Central memory CD8-positive, alpha-beta T cell (primary cell): ENCODE measurements at regions not wholly inside any gene's neighbourhood (a gene's known extent, or its start where the extent isn't known, plus 50 kb on each side); places are given as distances from the start of the nearest gene placed in this dataset.
"Not testable (repeated sequence)": the region's sequence is repeated elsewhere in the genome, so short reads cannot be mapped to it uniquely, and the experiment has no call there.

Experiments used
- ATAC-seq: fragments of 150-1000 bp; cut with Tn5 transposase; replicated peaks from 2 replicates; pipeline ENCODE4 v1.10.0; 2022; ENCODE audit warnings: mild to moderate bottlenecking, moderate FRiP score, moderate number of reproducible peaks; ENCODE audit not compliant: poor library complexity, severe bottlenecking; ENCODE audit errors: extremely low read depth
- DNase-seq, 2 donors: peaks; one replicate each; pipeline ENCODE4 v3.0.0; 2021; ENCODE audit warnings: low spot score in 2 of 2
- H3K27ac Mint-ChIP-seq: one replicate; pipeline ENCODE4 v1.8.0; 2022; ENCODE audit warnings: low read depth, mild to moderate bottlenecking, moderate library complexity, mixed read lengths
- H3K27me3 Mint-ChIP-seq: one replicate; pipeline ENCODE4 v1.8.0; 2022; ENCODE audit warnings: mixed read lengths
- H3K36me3 Mint-ChIP-seq: one replicate; pipeline ENCODE4 v1.8.0; 2022; ENCODE audit warnings: mild to moderate bottlenecking, moderate library complexity, mixed read lengths; ENCODE audit not compliant: insufficient read depth
- H3K4me1 Mint-ChIP-seq: one replicate; pipeline ENCODE4 v1.8.0; 2022; ENCODE audit warnings: mixed read lengths
- H3K4me3 Mint-ChIP-seq: one replicate; pipeline ENCODE4 v1.8.0; 2022; ENCODE audit warnings: mild to moderate bottlenecking, moderate library complexity, mixed read lengths
- H3K9me3 Mint-ChIP-seq: one replicate; pipeline ENCODE4 v1.8.0; 2022; ENCODE audit warnings: mixed read lengths

GRCh38 chr18:79587779-79588635, 91.6 kb upstream of the CTDP1 start:
- no peak overlapping the region for H3K27ac Mint-ChIP-seq
- H3K27me3 Mint-ChIP-seq: peaks cover 28% of the 10 kb centered on the region

GRCh38 chr18:79588636-79589481, 90.7 kb upstream of the CTDP1 start:
- Mint-ChIP-seq H3K27ac (no peak overlapping the region), H3K4me1 (no peaks in the 10 kb centered on the region), H3K36me3 (no peaks in the 10 kb centered on the region), H3K9me3 (no peaks in the 10 kb centered on the region), H3K4me3 (no peak overlapping the region), H3K27me3 (peaks cover 37% of the 10 kb centered on the region)
- ATAC-seq (no peak), DNase-seq (no peak)

More at GRCh38 chr18:79587779-79588635, 91.6 kb upstream of the CTDP1 start:
- DNase-seq (no peak), ATAC-seq (no peak)
- Mint-ChIP-seq H3K9me3 (no peaks in the 10 kb centered on the region), H3K4me3 (no peak overlapping the region), H3K36me3 (no peaks in the 10 kb centered on the region), H3K4me1 (no peaks in the 10 kb centered on the region)

DNA sequence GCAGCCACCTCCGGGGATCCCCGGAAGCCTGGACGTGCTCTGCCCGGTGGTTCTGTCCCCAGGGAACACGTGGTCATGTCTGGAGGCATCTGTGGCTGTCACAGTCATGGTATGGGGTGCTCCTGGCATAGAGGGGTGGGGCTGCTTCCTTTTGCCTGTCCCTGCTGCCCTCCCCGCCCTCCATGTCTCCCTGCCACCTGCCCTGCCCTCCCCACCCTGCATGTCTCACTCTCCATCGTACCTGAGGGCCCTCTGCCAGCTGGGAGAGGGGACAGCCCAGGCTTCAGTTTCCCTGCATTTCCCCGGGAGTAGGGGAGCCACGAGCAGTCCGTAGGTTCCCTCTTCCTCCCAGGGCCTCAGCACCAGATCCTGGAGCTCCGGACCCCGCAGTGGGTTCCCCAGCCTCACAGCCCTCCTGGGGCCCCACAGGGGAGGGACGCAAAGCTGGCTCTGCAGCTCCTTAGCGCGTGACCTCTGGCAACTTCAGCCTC, 90.0 kb upstream of the CTDP1 start:
- ATAC-seq (no peak), DNase-seq (no peak)
- Mint-ChIP-seq H3K4me3 (no peak overlapping the region), H3K4me1 (no peaks in the 10 kb centered on the region), H3K27me3 (peaks cover 45% of the 10 kb centered on the region), H3K36me3 (no peaks in the 10 kb centered on the region), H3K27ac (no peak overlapping the region), H3K9me3 (no peaks in the 10 kb centered on the region)

DNA sequence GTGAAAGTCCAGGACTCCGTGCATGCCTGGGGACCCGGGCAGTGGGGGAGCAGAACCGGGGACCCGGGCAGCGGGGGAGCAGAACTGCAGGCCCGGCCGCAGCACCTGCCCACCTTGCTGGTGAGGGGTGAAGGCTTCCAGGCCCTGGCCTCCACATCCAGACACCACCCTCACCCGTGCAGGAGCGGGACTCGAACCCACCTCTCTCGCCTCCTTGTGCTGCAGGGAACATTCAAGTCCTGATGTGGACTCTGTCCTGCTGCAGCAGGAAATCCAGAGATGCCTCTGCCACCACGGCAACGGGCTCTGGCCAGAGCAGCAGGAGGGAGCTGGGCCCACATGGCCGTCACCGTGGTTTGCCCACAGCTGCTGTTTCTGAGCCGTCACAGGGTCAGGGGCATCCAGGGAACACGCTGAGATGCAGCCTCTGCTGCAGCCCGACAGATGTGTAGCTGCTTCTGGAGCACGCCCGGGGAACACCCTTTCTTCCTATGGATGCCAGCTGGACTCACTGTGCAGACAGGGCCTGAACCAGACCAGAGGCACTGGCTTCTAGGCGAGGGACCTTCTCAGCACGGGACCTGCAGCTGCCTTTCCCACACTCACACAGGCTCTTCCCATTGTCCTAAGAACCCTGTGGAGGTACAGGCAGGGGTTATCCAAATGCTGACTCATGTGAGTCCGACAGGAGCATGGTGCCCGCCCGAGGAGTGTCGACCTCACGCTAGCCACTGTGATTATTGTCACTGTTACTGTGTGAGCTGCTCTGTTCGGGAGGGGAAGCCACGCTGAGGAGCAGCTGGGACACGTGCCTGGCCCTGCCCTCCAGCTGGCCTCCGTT, 89.2 kb upstream of the CTDP1 start:
- Mint-ChIP-seq H3K36me3 (no peaks in the 10 kb centered on the region), H3K27me3 (peaks cover 48% of the 10 kb centered on the region), H3K4me1 (no peaks in the 10 kb centered on the region), H3K27ac (no peak overlapping the region), H3K4me3 (no peak overlapping the region), H3K9me3 (no peaks in the 10 kb centered on the region)
- no peak for DNase-seq
- ATAC-seq: no peak

GRCh38 chr18:79591032-79591308, 88.6 kb upstream of the CTDP1 start:
- no peak for DNase-seq
- no peaks in the 10 kb centered on the region for H3K36me3 Mint-ChIP-seq
- no peak for ATAC-seq
- H3K27me3 Mint-ChIP-seq: peaks cover 53% of the 10 kb centered on the region
- H3K4me1 Mint-ChIP-seq: no peaks in the 10 kb centered on the region
- no peaks in the 10 kb centered on the region for H3K9me3 Mint-ChIP-seq
- no peak overlapping the region for H3K27ac Mint-ChIP-seq
- no peak overlapping the region for H3K4me3 Mint-ChIP-seq

GRCh38 chr18:79592684-79593083, 86.9 kb upstream of the CTDP1 start:
- not testable (repeated sequence) for H3K27ac Mint-ChIP-seq, H3K36me3 Mint-ChIP-seq, ATAC-seq, H3K4me1 Mint-ChIP-seq, H3K9me3 Mint-ChIP-seq, H3K4me3 Mint-ChIP-seq, DNase-seq
- peaks cover 60% of the 10 kb centered on the region for H3K27me3 Mint-ChIP-seq

DNA sequence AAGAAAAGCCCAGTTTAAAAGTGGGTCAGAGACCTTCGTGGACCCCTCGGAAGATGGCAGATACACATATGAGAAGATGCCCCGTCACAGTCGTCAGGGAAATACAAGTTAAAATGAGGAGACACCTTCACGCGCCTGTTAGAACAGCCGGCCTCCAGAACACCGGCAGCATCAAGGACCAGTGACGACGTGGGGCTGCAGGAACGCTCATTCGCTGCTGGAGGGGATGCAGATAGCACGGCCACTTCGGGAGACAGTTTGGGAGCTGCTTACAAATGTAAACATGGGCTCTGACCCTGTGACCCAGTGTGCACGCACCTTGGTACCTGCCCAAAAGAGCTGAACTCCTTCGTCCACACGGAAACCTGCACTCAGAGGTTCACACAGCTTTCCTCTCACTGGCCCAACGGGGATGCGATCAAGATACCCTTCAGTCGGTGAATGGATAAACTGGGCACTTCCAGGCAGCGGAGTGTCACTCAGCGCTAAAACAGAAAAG, 83.7 kb upstream of the CTDP1 start:
- Mint-ChIP-seq H3K4me3 (no peak overlapping the region), H3K9me3 (no peaks in the 10 kb centered on the region), H3K27me3 (peaks cover 64% of the 10 kb centered on the region), H3K4me1 (no peaks in the 10 kb centered on the region), H3K36me3 (peaks cover 2% of the 10 kb centered on the region), H3K27ac (no peak overlapping the region)
- no peak for DNase-seq
- no peak for ATAC-seq

- Mint-ChIP-seq H3K9me3 (no peaks in the 10 kb centered on the region), H3K4me3 (no peak overlapping the region), H3K27ac (no peak overlapping the region), H3K27me3 (peaks cover 65% of the 10 kb centered on the region), H3K36me3 (peaks cover 2% of the 10 kb centered on the region), H3K4me1 (no peaks in the 10 kb centered on the region)
- DNase-seq (no peak), ATAC-seq (no peak)
Observed at GRCh38 chr18:79596446-79597175, 83.0 kb upstream of the CTDP1 start.

GRCh38 chr18:79597176-79597830, 82.3 kb upstream of the CTDP1 start:
- Mint-ChIP-seq H3K36me3 (peaks cover 2% of the 10 kb centered on the region), H3K4me3 (no peak overlapping the region), H3K27me3 (peaks cover 60% of the 10 kb centered on the region), H3K9me3 (no peaks in the 10 kb centered on the region), H3K27ac (no peak overlapping the region), H3K4me1 (no peaks in the 10 kb centered on the region)
- no peak for DNase-seq
- no peak for ATAC-seq

- DNase-seq (no peak), ATAC-seq (no peak)
- H3K4me3 Mint-ChIP-seq: no peak overlapping the region
- H3K27me3 Mint-ChIP-seq: peaks cover 53% of the 10 kb centered on the region
- H3K4me1 Mint-ChIP-seq: no peaks in the 10 kb centered on the region
- H3K27ac Mint-ChIP-seq: no peak overlapping the region
- no peaks in the 10 kb centered on the region for H3K9me3 Mint-ChIP-seq
- peaks cover 2% of the 10 kb centered on the region for H3K36me3 Mint-ChIP-seq
Observed at GRCh38 chr18:79597831-79598632, 81.6 kb upstream of the CTDP1 start.

- DNase-seq (no peak), ATAC-seq (no peak)
- Mint-ChIP-seq H3K4me3 (no peak overlapping the region), H3K9me3 (no peaks in the 10 kb centered on the region), H3K27me3 (peaks cover 46% of the 10 kb centered on the region), H3K27ac (no peak overlapping the region), H3K4me1 (no peaks in the 10 kb centered on the region), H3K36me3 (peaks cover 2% of the 10 kb centered on the region)
Observed at GRCh38 chr18:79598633-79599175, 80.9 kb upstream of the CTDP1 start.
